ENCODE measurements at regions not wholly inside any gene's neighbourhood (a gene's known extent, or its start where the extent isn't known, plus 50 kb on each side); places are given as distances from the start of the nearest gene placed in this dataset.

DNA sequence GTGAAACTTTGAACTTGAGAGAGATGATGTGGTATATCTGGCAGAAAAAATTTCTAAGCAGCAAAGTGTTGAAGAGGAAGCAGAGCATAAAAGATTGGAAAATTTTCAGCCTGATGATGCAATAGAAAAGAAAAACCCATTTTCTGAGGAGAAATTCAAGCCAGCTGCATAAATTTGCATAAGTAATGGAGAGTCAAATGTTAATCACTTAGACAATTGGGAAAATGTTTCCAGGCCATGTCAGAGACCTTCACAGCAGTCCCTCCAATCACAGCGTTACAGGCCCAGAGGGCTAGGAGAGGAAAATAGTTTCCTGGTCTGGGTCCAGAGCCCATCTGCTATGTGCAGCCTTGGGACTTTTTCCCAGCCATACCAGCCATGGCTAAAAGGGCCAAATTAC is 469.0 kb upstream of the FOXG1 start:
- H3K4me3 ChIP-seq (ENCODE audit: low read depth, low read length, poor library complexity, severe bottlenecking), result no peak overlapping the region
- POLR2A ChIA-PET (ENCODE audit: low non-redundant PET), result no interaction called here
- H3K27me3 ChIP-seq (replicated peaks; ENCODE audit: insufficient read depth, low read depth, low read length, poor library complexity), result no peaks in the 10 kb centered on the region
- no peaks in the 10 kb centered on the region for H3K4me1 ChIP-seq (ENCODE audit: insufficient read depth, low read length, poor library complexity, severe bottlenecking)
- no peak overlapping the region for H3K27ac ChIP-seq (ENCODE audit: low read depth, low read length, poor library complexity, severe bottlenecking)
- CTCF ChIA-PET, result no interaction called here
- DNase-seq (ENCODE audit: low spot score), result no peak
- intact Hi-C loops (cut with micrococcal nuclease; ENCODE audit: unreplicated experiment), result no loop called here
- no peaks in the 10 kb centered on the region for H3K36me3 ChIP-seq (ENCODE audit: insufficient read depth, low read length, poor library complexity, severe bottlenecking)
- H3K9me3 ChIP-seq (ENCODE audit: low read depth, low read length, poor library complexity, severe bottlenecking), result no peaks in the 10 kb centered on the region
- no TSS peak for BruUV-seq (replicated peaks)
- TF ChIP-seq, protein P1, sequence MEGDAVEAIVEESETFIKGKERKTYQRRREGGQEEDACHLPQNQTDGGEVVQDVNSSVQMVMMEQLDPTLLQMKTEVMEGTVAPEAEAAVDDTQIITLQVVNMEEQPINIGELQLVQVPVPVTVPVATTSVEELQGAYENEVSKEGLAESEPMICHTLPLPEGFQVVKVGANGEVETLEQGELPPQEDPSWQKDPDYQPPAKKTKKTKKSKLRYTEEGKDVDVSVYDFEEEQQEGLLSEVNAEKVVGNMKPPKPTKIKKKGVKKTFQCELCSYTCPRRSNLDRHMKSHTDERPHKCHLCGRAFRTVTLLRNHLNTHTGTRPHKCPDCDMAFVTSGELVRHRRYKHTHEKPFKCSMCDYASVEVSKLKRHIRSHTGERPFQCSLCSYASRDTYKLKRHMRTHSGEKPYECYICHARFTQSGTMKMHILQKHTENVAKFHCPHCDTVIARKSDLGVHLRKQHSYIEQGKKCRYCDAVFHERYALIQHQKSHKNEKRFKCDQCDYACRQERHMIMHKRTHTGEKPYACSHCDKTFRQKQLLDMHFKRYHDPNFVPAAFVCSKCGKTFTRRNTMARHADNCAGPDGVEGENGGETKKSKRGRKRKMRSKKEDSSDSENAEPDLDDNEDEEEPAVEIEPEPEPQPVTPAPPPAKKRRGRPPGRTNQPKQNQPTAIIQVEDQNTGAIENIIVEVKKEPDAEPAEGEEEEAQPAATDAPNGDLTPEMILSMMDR (conservative IDR thresholded peaks at IDR 0.05; ENCODE audit: low read depth, low read length), result no peak
- TF ChIP-seq EZH2 (IDR thresholded peaks at IDR 0.05; ENCODE audit: borderline replicate concordance, low read depth, low read length, poor library complexity, severe bottlenecking), result no peak

- no peaks in the 10 kb centered on the region for H3K9me3 ChIP-seq (ENCODE audit: low read depth, low read length, poor library complexity, severe bottlenecking)
- ChIA-PET CTCF (no interaction called here), POLR2A (ENCODE audit: low non-redundant PET) (no interaction called here)
- no peak overlapping the region for H3K27ac ChIP-seq (ENCODE audit: low read depth, low read length, poor library complexity, severe bottlenecking)
- TF ChIP-seq, protein P1 (conservative IDR thresholded peaks at IDR 0.05; ENCODE audit: low read depth, low read length), result no peak
- TF ChIP-seq EZH2 (IDR thresholded peaks at IDR 0.05; ENCODE audit: borderline replicate concordance, low read depth, low read length, poor library complexity, severe bottlenecking), result no peak
- DNase-seq (ENCODE audit: low spot score), result no peak
- H3K4me3 ChIP-seq (ENCODE audit: low read depth, low read length, poor library complexity, severe bottlenecking), result no peak overlapping the region
- no peaks in the 10 kb centered on the region for H3K36me3 ChIP-seq (ENCODE audit: insufficient read depth, low read length, poor library complexity, severe bottlenecking)
- no peaks in the 10 kb centered on the region for H3K4me1 ChIP-seq (ENCODE audit: insufficient read depth, low read length, poor library complexity, severe bottlenecking)
- H3K27me3 ChIP-seq (replicated peaks; ENCODE audit: insufficient read depth, low read depth, low read length, poor library complexity), result no peaks in the 10 kb centered on the region
- intact Hi-C loops (cut with micrococcal nuclease; ENCODE audit: unreplicated experiment), result no loop called here
- no TSS peak for BruUV-seq (replicated peaks)
These were observed 468.4 kb upstream of the FOXG1 start for GRCh38 chr14:28298156-28298555.

GRCh38 chr14:28299227-28299626 is 467.4 kb upstream of the FOXG1 start:
- ChIA-PET CTCF (no interaction called here), POLR2A (ENCODE audit: low non-redundant PET) (no interaction called here)
- TF ChIP-seq, protein P1 (conservative IDR thresholded peaks at IDR 0.05; ENCODE audit: low read depth, low read length), result no peak
- no peak for TF ChIP-seq EZH2 (IDR thresholded peaks at IDR 0.05; ENCODE audit: borderline replicate concordance, low read depth, low read length, poor library complexity, severe bottlenecking)
- no peak for DNase-seq (ENCODE audit: low spot score)
- Histone ChIP-seq H3K4me3 (ENCODE audit: low read depth, low read length, poor library complexity, severe bottlenecking) (no peak overlapping the region), H3K27ac (ENCODE audit: low read depth, low read length, poor library complexity, severe bottlenecking) (no peak overlapping the region), H3K36me3 (ENCODE audit: insufficient read depth, low read length, poor library complexity, severe bottlenecking) (no peaks in the 10 kb centered on the region), H3K4me1 (ENCODE audit: insufficient read depth, low read length, poor library complexity, severe bottlenecking) (no peaks in the 10 kb centered on the region), H3K9me3 (ENCODE audit: low read depth, low read length, poor library complexity, severe bottlenecking) (no peaks in the 10 kb centered on the region), H3K27me3 (replicated peaks; ENCODE audit: insufficient read depth, low read depth, low read length, poor library complexity) (no peaks in the 10 kb centered on the region)
- intact Hi-C loops (cut with micrococcal nuclease; ENCODE audit: unreplicated experiment), result no loop called here
- BruUV-seq (replicated peaks), result no TSS peak

All from A673 (cell line).